Stimulated activated CD8-positive, alpha-beta memory T cell treated with anti-CD3 and anti-CD28 coated beads, Interleukin-2, amount 100 ng/mL, for 48 hours (primary cell): ENCODE measurements at regions not wholly inside any gene's neighbourhood (a gene's known extent, or its start where the extent isn't known, plus 50 kb on each side); places are given as distances from the start of the nearest gene placed in this dataset.
"Not testable (repeated sequence)": the region's sequence is repeated elsewhere in the genome, so short reads cannot be mapped to it uniquely, and the experiment has no call there.

ENCODE experiments used
- DNase-seq, 2 donors: peaks; one replicate each; pipeline ENCODE4 v3.0.0-alpha.2; 2020; ENCODE audit warnings: low read depth in 2 of 2

DNA sequence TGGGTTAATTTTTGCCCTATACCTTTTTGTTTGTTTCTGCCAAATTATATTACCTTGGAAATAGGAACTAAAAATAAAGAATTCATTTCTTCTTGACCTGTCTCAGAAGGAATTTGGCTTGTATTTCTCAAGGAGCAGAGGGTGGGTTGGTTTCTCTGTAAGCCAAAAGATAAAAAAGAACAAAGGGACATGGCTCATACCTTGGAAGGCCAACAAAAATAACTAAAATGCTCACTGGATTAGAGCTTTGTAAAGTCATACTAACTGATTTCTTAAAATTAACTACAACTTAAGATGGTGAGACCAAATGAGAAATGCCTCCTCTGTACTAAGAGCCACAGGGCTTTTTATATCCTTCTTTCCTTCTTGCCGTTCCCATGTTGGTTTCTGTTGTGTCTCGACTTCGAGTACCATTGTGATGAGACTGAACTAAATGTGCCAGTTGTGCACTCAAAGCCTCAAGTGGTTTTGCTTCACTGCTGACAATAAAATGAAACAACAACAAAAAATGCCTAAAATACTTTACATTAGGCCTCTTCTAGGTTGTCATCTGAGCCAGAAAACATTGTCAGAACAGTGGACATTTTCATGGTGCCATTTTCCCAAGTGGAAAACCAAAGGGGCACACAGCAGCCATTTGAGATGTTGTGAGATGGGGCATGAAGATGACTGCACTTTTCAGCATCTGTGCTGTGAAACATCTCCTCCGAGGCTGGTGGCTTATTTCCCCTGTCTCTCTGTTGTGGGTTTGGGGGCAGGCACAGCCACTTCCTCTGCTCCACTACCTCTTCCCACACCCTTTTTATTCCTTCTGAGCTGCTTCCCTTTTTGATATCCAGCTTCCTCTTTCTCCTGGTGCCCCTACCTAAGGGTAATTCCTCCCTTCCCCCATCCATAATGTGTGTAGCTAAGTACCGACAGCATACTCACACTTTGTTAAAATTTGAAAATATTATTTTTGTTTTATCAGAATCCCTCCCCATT is 51.8 kb upstream of the AGR3 start:
- DNase-seq, result no peak

DNA sequence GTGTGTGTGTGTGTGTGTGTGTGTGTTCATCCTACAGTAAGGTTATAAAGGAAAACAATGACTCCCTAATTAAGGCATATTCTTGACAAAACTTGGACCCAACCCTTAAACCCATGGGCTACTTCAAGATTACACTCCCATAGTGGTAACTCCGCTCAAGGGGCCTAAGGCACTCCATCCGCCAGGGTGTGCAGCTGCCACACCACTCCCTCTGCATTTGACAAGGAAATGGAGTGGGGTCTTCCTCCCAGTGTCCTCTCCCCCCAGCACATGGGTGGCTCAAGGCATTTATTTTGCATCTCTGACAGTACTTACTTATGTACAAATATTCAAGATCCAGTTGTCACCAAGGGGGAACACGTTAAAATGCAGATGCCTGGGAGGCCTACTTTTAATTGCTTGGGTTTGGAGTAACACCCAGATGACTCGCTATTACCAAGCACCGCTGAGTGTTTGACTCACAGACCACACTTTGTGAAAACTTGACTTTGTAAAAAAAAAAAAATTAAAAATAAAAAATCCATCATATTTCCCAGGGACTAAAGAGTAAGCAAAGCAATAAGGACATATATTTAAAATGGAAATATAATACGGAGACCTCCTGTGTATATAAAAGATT is 53.0 kb upstream of the AGR3 start:
- DNase-seq, result no peak

DNA sequence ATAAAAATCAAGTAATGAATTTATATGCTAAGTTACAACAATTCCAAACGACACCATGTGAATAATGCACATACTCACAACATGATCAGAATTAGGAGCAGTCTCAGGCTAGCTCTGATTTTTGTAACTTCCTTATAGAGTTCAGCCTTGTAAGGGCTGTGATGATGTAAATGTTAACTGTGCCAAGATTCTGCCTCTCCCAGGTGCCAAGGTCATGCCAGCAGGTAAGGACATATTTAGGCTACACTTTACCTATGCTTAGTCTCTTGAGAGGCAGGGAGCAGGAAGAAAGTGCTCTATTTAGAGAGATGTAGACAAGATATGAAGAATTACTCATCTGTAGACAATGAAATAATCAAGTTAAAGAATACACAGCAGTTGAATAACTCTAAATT is 53.6 kb upstream of the AGR3 start:
- no peak for DNase-seq

DNA sequence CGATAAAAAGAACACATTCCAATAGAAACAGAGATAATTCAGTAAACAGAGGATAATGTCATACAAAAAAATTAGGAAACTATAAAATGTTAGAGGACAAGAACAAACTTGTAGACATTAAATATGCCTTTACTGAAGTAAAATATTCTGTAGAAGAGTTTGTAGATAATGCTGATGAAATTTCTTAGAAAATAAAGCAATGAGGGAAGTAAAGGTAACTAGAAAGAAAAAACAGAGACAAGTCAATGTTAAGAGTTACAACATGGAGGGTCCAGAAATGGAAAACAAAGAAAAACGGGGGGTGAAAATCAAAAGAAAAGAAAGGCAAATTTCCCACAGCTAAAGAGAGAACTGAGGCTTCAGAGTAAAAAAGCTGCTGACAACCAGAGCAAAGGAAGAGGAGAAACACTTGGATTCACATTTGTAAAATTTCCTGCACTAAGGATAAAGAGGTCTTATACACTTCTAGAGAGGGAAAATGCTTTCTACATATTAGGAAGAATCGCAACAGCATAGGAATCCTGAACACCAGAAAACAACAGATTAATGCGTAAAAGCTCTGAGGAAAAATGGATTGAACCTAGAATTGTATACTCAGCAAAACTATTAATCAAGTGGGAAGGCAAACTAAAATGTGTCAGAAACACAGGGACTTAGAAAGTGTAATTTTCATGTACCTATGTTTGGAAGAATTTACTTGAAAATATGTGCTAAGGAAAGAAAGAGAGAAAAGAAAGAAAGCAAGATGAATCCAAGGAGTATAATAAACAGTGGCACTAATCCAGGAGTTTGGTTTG is 55.0 kb upstream of the AGR3 start:
- no peak for DNase-seq

DNA sequence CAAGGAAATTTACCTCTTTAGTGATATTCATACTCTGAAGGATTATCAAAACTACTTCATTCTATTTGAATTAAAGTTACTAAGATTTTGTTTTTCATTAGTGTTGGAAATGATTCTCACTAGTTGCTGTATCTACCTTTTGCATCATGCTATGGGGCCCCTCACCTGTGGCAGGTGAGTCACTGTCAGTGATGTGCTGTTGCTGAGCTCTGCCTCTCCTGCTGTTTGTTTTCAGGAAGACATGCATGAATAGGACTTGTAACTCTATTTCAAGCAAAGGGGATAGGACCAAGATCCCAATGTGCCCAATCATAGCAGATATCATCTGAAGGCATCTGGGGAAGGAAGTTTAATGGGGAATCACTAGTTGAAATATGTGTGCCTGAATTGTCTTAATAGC is 57.4 kb upstream of the AGR3 start:
- DNase-seq, result no peak

DNA sequence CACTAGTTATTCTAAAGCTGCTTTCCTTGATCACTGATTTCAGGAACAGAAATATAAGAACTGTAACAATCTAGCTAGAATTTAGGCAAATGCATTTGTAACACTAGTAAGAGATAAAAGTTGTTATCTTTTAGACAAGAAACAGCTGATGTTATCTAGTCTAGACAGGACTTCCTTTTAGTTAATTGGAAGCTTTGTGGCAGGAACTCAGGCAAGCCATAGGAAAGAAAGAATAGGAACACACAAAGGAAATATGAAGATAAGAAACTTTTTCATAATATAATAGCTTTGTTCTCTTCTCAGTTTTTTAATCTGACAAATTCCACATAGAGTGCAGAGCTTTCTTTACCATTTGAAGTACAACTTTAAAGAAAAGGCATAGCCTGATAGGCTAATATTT is 59.0 kb upstream of the AGR3 start:
- DNase-seq, result no peak

DNA sequence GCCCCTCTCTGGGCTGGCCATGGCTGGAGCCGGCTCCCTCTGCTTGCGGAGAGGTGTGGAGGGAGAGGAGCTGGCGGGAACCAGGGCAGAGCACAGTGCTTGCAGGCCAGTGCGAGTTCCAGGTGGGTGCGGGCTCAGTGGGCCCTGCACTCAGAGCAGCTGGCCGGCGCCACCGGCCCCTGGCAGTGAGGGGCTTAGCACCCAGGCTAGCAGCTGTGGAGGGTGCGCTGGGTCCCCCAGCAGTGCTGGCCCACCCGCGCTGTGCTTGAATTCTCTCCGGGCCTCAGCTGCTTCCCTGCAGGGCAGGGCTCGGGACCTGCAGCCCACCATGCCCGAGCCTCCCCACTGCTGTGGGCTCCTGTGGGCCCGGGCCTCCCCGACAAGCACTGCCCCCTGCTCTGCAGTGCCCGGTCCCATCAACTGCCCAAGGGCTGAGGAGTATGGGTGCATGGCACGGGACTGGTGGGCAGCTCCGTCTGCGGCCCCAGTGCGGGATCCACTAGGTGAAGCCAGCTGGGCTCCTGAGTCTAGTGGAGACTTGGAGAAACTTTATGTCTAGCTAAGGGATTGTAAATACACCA is 61.2 kb upstream of the AGR3 start:
- DNase-seq, result no peak

DNA sequence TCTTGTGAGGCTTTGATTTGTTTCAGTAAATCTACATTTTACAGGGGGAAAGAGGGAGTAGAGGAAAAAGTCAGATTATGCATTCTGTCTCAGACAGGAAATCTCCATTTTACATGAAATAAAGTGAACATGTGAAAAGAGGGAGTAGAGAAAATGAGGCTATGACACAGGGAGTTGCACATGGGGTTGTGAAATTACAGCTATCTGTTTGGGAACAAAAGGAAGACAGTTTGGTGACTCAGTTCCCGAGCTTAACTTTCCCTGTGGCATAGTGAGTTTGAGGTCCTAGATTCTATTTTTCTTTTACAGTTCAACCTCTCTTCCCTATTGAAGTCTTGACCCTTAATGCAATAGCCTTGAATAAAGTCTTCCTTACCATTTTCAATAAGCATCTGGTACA is 63.2 kb upstream of the AGR3 start:
- no peak for DNase-seq

DNA sequence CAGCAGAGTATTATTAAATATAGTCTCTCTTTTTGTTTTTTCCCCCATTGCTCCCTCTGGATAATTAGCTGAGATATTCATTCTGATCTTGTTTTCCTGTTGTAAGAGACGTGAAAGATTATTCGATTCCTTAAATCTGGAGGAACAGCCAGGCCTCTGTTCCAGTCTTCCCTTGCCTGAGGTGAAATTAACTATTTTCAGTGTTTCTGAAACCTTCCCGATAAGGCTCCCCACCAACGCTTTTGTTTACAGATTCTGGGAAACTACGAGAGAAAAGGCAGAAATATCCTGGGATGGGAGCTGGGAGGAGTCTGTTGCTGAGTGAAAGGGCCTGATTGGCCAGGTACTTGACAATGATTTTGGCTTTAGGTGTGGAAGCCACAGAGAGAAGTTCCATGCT is 63.6 kb upstream of the AGR3 start:
- no peak for DNase-seq

DNA sequence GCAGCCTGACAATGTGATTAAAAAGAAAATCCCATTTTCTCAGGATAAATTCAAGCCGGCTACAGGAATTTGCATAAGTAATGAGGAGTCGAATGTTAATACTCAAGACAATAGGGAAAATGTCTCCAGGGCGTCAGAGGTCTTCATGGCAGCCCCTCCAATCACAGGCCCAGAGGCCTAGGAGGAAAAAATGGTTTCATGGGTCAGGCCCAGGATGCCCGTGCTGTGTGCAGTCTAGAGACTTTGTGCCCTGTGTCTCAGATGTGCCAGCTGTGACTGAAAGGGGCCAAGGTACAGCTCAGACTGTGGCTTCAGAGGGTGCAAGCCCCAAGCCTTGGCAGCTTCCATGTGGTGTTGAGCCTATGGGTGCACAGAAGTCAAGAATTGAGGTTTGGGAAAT is 66.3 kb upstream of the AGR3 start:
- DNase-seq, result not testable (repeated sequence)

DNA sequence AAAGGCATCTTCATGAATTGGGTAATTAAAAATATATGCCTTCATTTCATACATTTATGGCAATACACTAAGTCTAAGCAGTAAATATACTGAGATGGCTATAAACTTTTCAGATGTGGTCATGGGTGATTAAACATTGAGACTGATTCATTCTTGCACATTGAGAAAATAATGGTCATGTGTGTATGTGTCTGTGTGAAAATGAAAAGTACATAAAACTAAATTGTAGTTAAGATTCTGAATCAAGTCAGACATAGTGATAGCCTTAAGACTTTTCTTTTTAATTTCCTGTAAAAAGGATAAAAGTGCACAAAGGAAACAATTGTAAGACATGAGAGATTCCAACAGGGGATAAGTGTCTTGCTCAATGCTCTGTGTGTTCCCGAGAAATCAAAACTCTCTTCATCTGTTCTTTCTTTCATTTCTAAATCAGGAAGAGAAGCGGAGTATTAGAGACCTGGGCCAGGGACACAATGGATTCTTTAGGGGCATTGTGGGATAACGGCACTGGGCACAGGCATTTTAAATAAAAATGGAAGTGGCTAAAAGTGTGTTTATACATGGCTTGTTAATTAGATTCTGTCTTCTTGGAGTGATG is 69.8 kb upstream of the AGR3 start:
- DNase-seq, result no peak

DNA sequence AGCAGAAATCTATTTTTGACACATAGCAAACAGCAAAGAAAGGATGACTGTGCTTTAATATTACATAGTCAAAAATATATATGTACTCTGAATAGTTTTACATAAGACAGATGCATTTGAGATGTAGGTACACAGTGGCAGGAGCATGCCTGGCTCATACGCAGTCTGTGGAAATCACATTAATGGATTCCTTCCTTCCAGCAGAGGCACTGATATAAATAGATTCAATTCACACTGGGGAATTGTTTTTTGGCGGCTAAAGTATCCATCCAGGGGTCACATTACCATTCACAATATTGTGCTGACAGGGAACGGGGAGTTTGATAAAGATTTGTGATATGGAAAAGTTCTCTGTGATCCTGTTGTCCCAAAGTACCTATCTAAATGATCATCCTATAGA is 72.5 kb upstream of the AGR3 start:
- DNase-seq, result no peak

DNA sequence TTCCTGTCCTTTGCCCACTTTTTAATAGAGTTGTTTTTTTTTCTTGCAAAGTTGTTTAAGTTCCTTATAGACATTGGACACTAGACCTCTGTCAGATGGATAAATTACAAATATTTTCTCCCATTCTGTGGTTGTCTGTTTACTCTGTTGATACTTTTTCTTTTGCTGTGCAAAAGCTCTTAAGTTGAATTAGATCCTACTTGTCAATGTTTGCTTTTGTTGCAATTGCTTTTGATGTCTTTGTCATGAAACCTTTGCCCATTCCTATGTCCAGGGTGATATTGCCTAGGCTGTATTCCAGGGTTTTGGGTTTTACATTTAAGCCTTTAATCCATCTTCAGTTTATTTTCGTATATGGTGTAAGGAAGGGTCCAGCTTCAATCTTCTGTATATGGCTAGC is 76.9 kb upstream of the AGR3 start:
- no peak for DNase-seq

DNA sequence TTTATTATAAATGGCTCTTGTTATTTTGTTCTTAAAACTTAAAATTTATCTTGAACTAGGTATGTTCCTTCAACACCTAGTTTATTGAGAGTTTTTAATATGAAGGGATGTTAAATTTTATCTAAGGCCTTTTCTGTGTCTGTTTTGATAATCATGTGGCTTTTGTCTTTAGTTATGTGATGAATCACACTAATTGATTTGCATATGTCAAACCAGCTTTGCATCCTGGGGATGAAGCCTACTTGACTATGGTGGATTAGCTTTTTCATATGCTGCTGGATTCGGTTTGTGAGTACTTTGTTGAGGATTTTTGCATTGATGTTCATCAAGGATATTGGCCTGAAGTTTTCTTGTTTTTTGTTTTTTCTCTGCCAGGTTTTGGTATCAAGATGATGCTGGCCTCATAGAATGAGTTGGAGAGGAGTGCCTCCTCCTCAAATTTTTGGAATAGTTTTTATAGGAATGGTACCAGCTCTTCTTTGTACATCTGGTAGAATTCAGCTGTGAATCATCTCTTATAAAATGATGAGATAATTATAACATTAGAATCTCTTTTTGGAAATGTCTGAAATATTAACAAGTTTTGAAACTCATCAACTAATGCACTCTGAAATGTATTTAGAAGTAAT is 78.7 kb upstream of the AGR3 start:
- no peak for DNase-seq

DNA sequence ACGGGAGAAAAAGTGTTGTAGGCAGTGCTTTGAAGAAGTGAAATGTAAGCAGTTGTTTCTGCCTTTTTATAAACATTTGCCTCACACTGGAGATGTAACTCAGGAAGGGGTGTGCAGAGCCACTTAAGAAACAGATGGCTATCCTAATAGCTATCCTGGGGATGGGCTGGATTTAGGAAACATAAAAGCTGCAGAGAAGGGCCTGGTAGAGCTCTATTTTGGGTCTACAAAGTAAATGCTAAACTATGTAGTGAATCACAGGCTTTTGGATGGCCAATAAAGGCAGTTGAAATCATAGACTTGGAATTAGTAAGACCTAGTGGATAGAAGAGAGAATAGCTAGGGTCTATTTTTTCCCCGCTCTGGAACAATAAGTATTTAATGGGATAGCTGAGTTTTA is 79.9 kb upstream of the AGR3 start:
- no peak for DNase-seq

DNA sequence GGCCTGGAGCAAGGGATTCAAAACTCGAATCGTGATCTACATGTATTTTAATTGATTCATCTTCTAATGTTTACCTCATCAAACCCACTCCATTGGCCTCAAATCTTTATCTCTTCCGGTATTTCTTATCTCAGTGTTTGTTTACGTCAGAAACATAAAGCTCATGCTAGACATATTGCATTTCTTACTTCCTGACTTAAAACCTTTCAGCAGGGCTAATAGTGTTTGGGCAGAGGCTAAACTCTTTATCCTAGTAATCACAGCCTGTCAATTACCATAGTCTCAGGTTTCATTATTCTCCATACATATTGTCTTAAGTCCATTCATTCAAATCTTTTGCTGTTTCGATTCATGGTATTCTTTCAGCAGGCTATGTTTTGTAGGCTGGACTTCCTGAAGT is 81.3 kb upstream of the AGR3 start:
- DNase-seq, result no peak

DNA sequence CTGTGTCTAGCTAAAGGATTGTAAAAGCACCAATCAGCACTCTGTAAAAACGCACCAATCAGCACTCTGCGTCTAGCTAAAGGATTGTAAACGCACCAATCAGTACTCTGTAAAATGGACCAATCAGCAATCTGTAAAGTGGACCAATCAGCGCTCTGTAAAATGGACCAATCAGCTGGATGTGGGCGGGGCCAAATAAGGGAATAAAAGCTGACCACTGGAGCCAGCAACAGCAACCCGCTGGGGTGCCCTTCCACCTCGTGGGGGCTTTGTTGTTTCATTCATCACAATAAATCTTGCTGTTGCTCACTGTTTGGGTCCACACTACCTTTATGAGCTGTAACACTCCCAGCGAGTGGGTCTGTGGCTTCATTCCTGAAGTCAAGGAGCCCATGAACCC is 83.9 kb upstream of the AGR3 start:
- DNase-seq, result not testable (repeated sequence)

DNA sequence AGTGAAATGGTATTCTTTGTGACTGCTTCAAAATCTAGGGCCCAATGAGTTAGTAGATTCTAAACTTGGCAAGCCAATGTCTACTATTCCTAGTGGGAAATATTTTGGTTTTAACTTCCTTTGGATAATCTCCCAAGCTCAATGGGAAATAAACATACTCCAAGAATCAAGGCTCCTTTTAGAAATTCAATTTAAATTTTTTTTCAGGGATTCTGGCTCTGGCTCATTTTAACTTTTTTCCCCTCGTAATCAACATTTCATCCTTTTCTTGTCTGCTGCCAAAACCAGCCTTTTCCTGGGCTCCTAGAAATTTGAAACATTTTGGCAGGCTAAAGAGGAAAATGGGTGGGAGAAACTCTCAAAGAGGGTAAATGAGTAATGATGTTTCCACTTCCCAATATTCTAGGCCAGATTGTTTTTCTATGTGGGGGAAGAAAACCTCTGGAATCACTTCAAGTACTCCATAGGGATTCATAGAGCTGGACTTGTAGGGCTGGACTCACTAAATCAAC is 85.6 kb upstream of the AGR3 start:
- DNase-seq, result no peak

DNA sequence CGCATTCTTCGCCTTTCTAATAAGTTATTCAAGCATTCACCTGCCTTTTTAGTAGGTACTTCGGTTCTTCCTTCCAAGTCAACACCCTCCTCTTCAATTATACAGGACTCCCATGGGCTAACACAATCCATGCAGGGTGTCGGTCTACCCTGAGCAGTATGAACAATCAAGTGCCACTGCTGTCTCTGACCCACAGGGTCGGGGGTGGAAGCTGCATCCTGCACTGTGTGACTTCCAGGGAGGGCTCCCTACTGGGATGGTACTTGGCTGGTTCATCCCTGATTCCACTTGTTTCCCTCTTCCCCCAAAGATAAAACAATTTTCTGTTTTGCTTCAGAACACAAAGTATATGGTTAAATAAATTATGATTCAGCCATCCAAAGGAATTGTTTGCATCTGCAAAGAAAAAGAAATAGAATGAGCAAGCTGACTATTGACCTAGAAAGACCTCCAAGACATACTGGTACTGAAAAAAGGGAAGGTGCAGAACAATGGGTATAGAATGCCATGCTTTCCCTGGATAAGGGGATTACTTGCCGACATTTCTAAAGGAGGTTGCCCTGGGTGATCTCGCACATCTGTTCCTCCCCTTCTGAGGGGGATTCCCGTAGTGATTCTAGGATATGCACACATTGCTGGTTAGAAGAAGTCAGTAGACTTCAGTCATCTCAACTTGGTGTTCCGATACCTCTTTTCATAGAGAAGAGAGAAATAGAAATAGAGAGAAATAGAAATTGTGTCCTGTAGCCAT is 89.1 kb upstream of the AGR3 start:
- no peak for DNase-seq

DNA sequence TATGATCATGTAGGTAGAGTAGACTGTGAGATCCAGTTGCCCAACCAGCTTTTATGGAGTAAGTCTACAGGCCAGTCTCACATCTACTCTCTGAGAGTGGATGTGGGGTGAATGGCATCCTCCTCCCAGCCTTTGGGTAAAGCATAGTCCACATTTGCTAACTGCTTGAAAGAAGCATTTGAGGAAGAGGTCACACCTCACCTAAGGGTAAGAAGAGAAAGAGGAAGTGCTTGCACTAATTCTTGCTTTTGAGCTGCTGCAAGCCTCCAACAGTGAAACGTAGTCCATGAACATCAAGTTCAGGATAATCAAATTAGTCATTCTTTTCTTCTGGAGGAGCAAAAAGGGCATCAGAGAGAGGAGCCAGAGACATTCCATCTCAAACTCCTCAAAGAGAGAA is 93.9 kb upstream of the AGR3 start:
- DNase-seq, result no peak
